GM21390 (cell line): ENCODE measurements at regions not wholly inside any gene's neighbourhood (a gene's known extent, or its start where the extent isn't known, plus 50 kb on each side); places are given as distances from the start of the nearest gene placed in this dataset.
A peak's percentile ranks its signal among the peaks of the same experiment; 100 is the strongest.
"Not testable (repeated sequence)": the region's sequence is repeated elsewhere in the genome, so short reads cannot be mapped to it uniquely, and the experiment has no call there.

ENCODE experiments used
- ATAC-seq: cut with Tn5 transposase; IDR thresholded peaks from one replicate; pipeline ENCODE4 v1.9.1; 2021; ENCODE audit not compliant: unreplicated experiment

- no peak for ATAC-seq
Observed at GRCh38 chr10:123375097-123375496, 220.9 kb downstream of the BUB3 start.

GRCh38 chr10:123375738-123376137 is 221.5 kb downstream of the BUB3 start:
- ATAC-seq: no peak

GRCh38 chr10:123377883-123378282 is 223.7 kb downstream of the BUB3 start:
- no peak for ATAC-seq

GRCh38 chr10:123378302-123378701 is 224.1 kb downstream of the BUB3 start:
- ATAC-seq: no peak

- ATAC-seq: no peak
Observed at GRCh38 chr10:123379156-123379555, 225.0 kb downstream of the BUB3 start.

- ATAC-seq: no peak
Observed at GRCh38 chr10:123380491-123381085, 226.4 kb downstream of the BUB3 start.

- ATAC-seq: no peak
Observed at GRCh38 chr10:123381224-123381623, 227.0 kb downstream of the BUB3 start.

GRCh38 chr10:123382491-123382890 is 228.3 kb downstream of the BUB3 start:
- no peak for ATAC-seq

- ATAC-seq: no peak
Observed at GRCh38 chr10:123385508-123386080, 231.4 kb downstream of the BUB3 start.

GRCh38 chr10:123389520-123389919 is 235.3 kb downstream of the BUB3 start:
- no peak for ATAC-seq

- ATAC-seq: no peak
Observed at GRCh38 chr10:123390332-123390731, 236.1 kb downstream of the BUB3 start.

- no peak for ATAC-seq
Observed at GRCh38 chr10:123390874-123391273, 236.7 kb downstream of the BUB3 start.

GRCh38 chr10:123391275-123392028 is 237.2 kb downstream of the BUB3 start:
- ATAC-seq: peak; percentile 31

- peak; percentile 80 for ATAC-seq
Observed at GRCh38 chr10:123392182-123392963, 238.2 kb downstream of the BUB3 start.

GRCh38 chr10:123393170-123393569 is 239.0 kb downstream of the BUB3 start:
- ATAC-seq: no peak

- ATAC-seq: no peak
Observed at GRCh38 chr10:123394382-123394781, 240.2 kb downstream of the BUB3 start.

- ATAC-seq: not testable (repeated sequence)
Observed at GRCh38 chr10:123395234-123395633, 241.0 kb downstream of the BUB3 start.

- no peak for ATAC-seq
Observed at GRCh38 chr10:123395906-123396305, 241.7 kb downstream of the BUB3 start.

GRCh38 chr10:123398180-123398591 is 244.0 kb downstream of the BUB3 start:
- peak; percentile 68 for ATAC-seq

GRCh38 chr10:123398756-123399155 is 244.6 kb downstream of the BUB3 start:
- ATAC-seq: no peak

GRCh38 chr10:123399276-123399839 is 245.2 kb downstream of the BUB3 start:
- ATAC-seq: no peak
